Astrocyte (in vitro differentiated cells and primary cell): ENCODE measurements at regions not wholly inside any gene's neighbourhood (a gene's known extent, or its start where the extent isn't known, plus 50 kb on each side); places are given as distances from the start of the nearest gene placed in this dataset.
"Not testable (repeated sequence)": the region's sequence is repeated elsewhere in the genome, so short reads cannot be mapped to it uniquely, and the experiment has no call there.

Experiments used
- EZH2 ChIP-seq: IDR thresholded peaks from 2 replicates; pipeline ENCODE4 v1.6.1; 2012; ENCODE audit warnings: mild to moderate bottlenecking, low read length, inconsistent platforms; ENCODE audit not compliant: insufficient read depth
- TF ChIP-seq, protein P1 (sequence below): IDR thresholded peaks from 2 replicates; pipeline ENCODE4 v1.5.1; 2011; ENCODE audit warnings: low read depth, mild to moderate bottlenecking, inconsistent platforms, low read length, moderate library complexity; ENCODE audit not compliant: insufficient read depth

DNA sequence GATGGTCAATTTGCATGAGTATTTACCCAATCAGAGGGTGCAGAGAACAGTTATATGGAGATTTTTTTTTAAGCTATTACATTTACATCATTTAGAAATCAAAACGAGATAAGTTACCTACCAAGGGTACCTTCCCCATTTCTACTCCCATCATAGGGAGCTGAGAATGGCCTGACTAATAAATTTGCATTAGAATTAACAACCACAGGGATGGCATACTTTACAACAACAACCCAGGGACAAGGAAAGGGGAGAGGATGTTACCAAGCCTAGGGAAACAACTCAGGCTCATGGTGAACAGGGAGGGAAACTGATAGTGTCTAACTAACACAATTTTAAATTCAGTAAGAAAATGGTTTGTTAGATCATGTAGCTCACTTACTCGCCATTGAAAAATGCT is 105.8 kb upstream of the ZNF658 start:
- TF ChIP-seq, protein P1, sequence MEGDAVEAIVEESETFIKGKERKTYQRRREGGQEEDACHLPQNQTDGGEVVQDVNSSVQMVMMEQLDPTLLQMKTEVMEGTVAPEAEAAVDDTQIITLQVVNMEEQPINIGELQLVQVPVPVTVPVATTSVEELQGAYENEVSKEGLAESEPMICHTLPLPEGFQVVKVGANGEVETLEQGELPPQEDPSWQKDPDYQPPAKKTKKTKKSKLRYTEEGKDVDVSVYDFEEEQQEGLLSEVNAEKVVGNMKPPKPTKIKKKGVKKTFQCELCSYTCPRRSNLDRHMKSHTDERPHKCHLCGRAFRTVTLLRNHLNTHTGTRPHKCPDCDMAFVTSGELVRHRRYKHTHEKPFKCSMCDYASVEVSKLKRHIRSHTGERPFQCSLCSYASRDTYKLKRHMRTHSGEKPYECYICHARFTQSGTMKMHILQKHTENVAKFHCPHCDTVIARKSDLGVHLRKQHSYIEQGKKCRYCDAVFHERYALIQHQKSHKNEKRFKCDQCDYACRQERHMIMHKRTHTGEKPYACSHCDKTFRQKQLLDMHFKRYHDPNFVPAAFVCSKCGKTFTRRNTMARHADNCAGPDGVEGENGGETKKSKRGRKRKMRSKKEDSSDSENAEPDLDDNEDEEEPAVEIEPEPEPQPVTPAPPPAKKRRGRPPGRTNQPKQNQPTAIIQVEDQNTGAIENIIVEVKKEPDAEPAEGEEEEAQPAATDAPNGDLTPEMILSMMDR, result not testable (repeated sequence)
- TF ChIP-seq EZH2, result not testable (repeated sequence)
